Brain microvascular endothelial cell (primary cell): ENCODE measurements at regions not wholly inside any gene's neighbourhood (a gene's known extent, or its start where the extent isn't known, plus 50 kb on each side); places are given as distances from the start of the nearest gene placed in this dataset.

ENCODE experiments used
- DNase-seq: peaks from one replicate; pipeline ENCODE4 v3.0.0-alpha.2; 2020
- H3K27ac ChIP-seq: fragments of 250-450 bp; sonication (Bioruptor Pico); 2 replicates; pipeline ENCODE4 v1.5.1; 2020; ENCODE audit warnings: mild to moderate bottlenecking, moderate library complexity
- H3K27me3 ChIP-seq: fragments of 250-450 bp; sonication (Bioruptor Pico); replicated peaks from 2 replicates; pipeline ENCODE4 v1.5.1; 2020; ENCODE audit warnings: mild to moderate bottlenecking
- H3K36me3 ChIP-seq: fragments of 250-450 bp; sonication (Bioruptor Pico); replicated peaks from 2 replicates; pipeline ENCODE4 v1.5.1; 2020; ENCODE audit warnings: mild to moderate bottlenecking
- H3K4me3 ChIP-seq: 2 replicates; pipeline ENCODE4 v1.5.1; 2011; ENCODE audit warnings: low read depth, mild to moderate bottlenecking, control low read depth, low read length, moderate library complexity
- in situ Hi-C: cut with HindIII; loops from 2 replicates; pipeline ENCODE4 v1.10.0; 2017; ENCODE audit warnings: low sequenced_read_pairs, low pct_ligation_motif_present
- TF ChIP-seq, protein P1 (sequence below): IDR thresholded peaks from 2 replicates; pipeline ENCODE4 v1.5.1; 2011; ENCODE audit warnings: low read depth, mild to moderate bottlenecking, moderate library complexity, low read length, control low read depth, inconsistent platforms; ENCODE audit errors: missing control alignments

DNA sequence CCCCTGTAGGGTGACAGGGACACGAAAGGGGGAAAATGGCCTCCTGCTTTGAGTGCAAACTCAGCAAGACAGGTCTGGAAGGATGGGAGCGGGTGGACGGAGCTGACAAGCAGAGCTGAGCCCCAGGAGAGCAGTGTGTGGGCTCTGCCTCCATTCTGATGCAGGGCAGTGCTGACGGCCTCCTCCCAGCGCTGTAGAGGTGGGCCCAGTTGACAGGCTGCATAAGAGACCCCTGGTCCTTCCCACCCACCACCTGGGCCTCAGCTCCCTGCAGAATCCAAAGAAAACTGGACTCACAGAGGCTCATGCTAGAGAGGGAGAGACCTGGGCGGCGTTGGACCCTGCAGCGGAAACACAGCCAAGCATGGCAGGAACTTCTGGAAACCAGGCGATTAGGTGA lies 1113.4 kb downstream of the BRD1 start:
- Histone ChIP-seq H3K27me3 (no peaks in the 10 kb centered on the region), H3K36me3 (no peaks in the 10 kb centered on the region), H3K27ac (no peak overlapping the region), H3K4me3 (no peak overlapping the region)
- in situ Hi-C loops: no loop called here
- TF ChIP-seq, protein P1, sequence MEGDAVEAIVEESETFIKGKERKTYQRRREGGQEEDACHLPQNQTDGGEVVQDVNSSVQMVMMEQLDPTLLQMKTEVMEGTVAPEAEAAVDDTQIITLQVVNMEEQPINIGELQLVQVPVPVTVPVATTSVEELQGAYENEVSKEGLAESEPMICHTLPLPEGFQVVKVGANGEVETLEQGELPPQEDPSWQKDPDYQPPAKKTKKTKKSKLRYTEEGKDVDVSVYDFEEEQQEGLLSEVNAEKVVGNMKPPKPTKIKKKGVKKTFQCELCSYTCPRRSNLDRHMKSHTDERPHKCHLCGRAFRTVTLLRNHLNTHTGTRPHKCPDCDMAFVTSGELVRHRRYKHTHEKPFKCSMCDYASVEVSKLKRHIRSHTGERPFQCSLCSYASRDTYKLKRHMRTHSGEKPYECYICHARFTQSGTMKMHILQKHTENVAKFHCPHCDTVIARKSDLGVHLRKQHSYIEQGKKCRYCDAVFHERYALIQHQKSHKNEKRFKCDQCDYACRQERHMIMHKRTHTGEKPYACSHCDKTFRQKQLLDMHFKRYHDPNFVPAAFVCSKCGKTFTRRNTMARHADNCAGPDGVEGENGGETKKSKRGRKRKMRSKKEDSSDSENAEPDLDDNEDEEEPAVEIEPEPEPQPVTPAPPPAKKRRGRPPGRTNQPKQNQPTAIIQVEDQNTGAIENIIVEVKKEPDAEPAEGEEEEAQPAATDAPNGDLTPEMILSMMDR: no peak
- no peak for DNase-seq

DNA sequence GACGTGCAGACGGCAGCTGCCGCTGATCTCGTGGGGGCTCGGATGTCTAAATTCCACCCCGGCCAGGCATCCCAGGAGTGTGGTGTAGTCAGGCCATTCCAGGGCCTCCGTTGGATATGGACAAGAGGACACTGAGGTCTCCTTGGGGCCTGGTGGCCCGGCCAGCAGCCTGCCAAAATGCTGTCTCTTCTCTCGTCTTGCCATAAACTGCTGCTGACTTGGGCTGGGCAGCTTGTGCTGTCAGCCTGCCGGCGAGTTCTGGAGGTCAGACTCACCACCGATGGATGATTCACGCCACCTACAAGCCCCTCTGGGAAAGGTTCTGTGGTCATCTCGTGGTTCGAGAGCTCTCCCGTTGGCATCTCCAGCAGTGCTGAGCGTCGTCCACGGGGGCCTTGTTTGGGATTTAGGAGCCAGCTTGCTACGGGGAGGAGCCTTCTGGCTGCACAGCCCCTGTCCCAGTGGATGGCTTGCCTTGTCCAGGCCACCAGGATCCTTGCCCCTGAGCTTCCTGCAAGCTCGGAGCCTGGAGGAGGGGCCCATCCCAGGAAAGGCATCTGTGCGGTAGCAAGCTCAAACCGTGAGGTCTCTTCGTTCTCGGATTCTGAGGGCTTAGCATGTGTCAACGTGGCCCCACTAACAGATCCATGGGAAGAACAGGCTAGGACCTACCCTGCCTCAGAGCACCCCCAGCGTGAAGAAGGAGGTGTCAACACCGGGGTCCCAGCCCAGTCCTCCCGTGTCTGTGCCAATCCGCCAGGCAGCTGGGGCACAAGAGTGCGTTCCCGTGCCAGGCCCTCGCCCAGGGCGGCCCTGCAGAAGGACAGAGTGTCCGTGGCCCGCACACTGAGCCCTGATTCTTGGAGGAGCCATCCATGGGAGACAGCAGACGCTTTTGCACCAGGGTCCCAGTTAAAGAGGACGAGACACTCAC lies 1114.1 kb downstream of the BRD1 start:
- Histone ChIP-seq H3K4me3 (no peak overlapping the region), H3K27ac (no peak overlapping the region), H3K27me3 (no peaks in the 10 kb centered on the region), H3K36me3 (no peaks in the 10 kb centered on the region)
- TF ChIP-seq, protein P1: no peak
- in situ Hi-C loops: no loop called here
- DNase-seq: no peak

DNA sequence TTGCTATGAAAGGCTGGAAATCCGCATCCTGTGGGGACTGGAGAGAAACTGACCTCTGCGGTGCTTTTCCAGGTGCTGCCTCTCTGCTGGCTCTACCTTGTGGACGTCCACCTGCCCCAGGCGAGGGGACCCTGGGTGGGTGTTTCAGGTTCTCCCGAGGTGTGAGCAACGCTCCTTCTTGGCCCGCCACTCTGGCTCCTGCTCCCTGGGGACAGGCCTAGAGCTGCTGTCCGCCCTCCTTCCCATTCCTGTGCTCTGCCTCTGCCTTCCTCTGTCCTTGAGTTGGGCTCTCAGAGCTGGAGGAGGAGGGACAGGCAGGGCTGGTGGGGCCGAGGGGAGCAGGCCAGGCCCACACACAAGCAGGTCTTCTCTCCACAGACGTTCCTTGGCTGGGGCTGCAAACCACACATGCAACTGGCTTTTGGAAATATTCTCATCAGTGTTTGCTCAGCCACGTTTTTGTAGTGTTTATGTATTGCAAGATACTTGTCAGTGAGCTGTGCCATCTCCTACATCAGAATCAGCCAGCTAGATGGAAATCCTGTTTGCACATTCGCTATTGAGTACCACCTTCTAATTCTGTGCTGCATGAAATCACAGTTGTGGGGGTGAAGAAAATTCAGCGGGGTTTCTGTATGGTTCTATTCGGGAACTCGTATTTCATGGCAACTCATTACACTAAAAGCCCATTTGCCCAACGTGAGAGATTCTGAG lies 1115.0 kb downstream of the BRD1 start:
- no peaks in the 10 kb centered on the region for H3K27me3 ChIP-seq
- in situ Hi-C loops: no loop called here
- no peaks in the 10 kb centered on the region for H3K36me3 ChIP-seq
- TF ChIP-seq, protein P1: no peak
- no peak overlapping the region for H3K27ac ChIP-seq
- no peak overlapping the region for H3K4me3 ChIP-seq
- no peak for DNase-seq

DNA sequence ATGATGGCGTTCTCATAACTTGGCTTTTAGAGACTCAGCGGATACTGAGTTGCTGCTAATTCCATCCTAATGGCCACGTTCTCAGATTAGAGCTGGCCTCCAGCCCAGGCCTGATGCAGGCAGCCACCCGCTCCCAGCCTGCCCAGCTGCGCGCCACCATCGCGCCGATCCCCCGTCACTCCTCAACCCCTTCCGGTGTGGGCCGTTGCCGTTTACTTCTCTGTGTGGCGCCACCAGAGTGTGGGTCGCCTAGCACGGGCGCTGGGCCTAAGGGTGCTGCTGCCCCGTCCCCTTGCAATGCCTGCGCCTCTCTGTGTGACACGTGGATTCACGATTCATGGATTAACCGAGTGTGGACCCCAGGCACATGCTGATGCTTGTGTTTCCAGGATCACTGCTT lies 1116.0 kb downstream of the BRD1 start:
- DNase-seq: no peak
- no peak overlapping the region for H3K27ac ChIP-seq
- no peaks in the 10 kb centered on the region for H3K27me3 ChIP-seq
- in situ Hi-C loops: no loop called here
- TF ChIP-seq, protein P1: no peak
- no peak overlapping the region for H3K4me3 ChIP-seq
- H3K36me3 ChIP-seq: no peaks in the 10 kb centered on the region

DNA sequence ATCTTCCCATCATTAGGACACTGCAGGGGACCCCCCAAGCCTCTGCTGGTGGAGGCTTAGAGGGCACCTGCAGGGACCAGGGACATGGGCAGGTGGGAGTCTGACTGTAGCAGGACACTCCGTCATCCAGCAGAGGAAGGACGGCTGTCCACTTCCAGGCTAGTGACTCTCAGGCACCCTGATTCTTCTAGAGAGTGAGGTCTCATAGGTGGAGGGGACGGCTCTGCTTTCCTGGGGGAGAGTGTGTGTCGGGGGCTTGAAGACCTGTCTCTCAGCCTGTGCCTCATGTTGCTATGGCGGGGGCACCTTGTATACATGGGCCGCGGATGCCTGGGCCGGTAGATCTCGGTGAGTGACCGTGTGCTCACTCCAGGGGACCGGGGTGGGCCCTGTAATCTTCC lies 1116.6 kb downstream of the BRD1 start:
- in situ Hi-C loops: no loop called here
- Histone ChIP-seq H3K4me3 (no peak overlapping the region), H3K36me3 (no peaks in the 10 kb centered on the region), H3K27ac (no peak overlapping the region), H3K27me3 (no peaks in the 10 kb centered on the region)
- TF ChIP-seq, protein P1: no peak
- DNase-seq: no peak
